Cardiac muscle cell (in vitro differentiated cells and primary cell): ENCODE measurements at regions not wholly inside any gene's neighbourhood (a gene's known extent, or its start where the extent isn't known, plus 50 kb on each side); places are given as distances from the start of the nearest gene placed in this dataset.

Source experiments
- DNase-seq, 2 donors: peaks; one replicate each; pipeline versions ENCODE4 v3.0.0 to v3.0.0-alpha.2; 2010 to 2017; ENCODE audit warnings: low read depth in 1 of 2, low spot score in 1 of 2
- H3K27ac ChIP-seq: fragments of 200-600 bp; sonication (generic); 2 replicates; pipeline ENCODE4 v1.5.1; 2016
- H3K27me3 ChIP-seq: fragments of 200-600 bp; sonication (generic); 2 replicates; pipeline ENCODE4 v1.6.0; 2016; ENCODE audit warnings: control low read depth
- H3K36me3 ChIP-seq: fragments of 200-600 bp; sonication (generic); 2 replicates; pipeline ENCODE4 v1.5.1; 2016; ENCODE audit warnings: control low read depth
- H3K4me1 ChIP-seq: fragments of 200-600 bp; sonication (generic); 2 replicates; pipeline ENCODE4 v1.8.1; 2017; ENCODE audit warnings: low read depth, mild to moderate bottlenecking, mixed run types
- H3K4me3 ChIP-seq: fragments of 200-600 bp; sonication (generic); 2 replicates; pipeline ENCODE4 v1.5.1; 2016; ENCODE audit warnings: mild to moderate bottlenecking
- H3K9me3 ChIP-seq: fragments of 200-600 bp; sonication (generic); 2 replicates; pipeline ENCODE4 v1.5.1; 2017; ENCODE audit warnings: low read depth, mild to moderate bottlenecking, control low read depth
- CTCF ChIP-seq: IDR thresholded peaks from 2 replicates; pipeline ENCODE4 v1.5.1; 2012; ENCODE audit warnings: low read depth, mild to moderate bottlenecking, low read length

- TF ChIP-seq CTCF: no peak
These were observed 162.4 kb upstream of the B3GAT1 start for GRCh38 chr11:134574425-134574824.

GRCh38 chr11:134573857-134574256, 161.8 kb upstream of the B3GAT1 start:
- Histone ChIP-seq H3K27me3 (no peaks in the 10 kb centered on the region), H3K4me1 (no peaks in the 10 kb centered on the region), H3K4me3 (no peak overlapping the region), H3K36me3 (no peaks in the 10 kb centered on the region), H3K9me3 (no peaks in the 10 kb centered on the region), H3K27ac (no peak overlapping the region)
- no peak for TF ChIP-seq CTCF
- DNase-seq: no peak

More at GRCh38 chr11:134574425-134574824, 162.4 kb upstream of the B3GAT1 start:
- Histone ChIP-seq H3K27ac (no peak overlapping the region), H3K4me1 (no peaks in the 10 kb centered on the region), H3K4me3 (no peak overlapping the region), H3K36me3 (no peaks in the 10 kb centered on the region), H3K27me3 (no peaks in the 10 kb centered on the region), H3K9me3 (no peaks in the 10 kb centered on the region)
- no peak for DNase-seq

GRCh38 chr11:134572741-134573675, 161.0 kb upstream of the B3GAT1 start:
- H3K27ac ChIP-seq: no peak overlapping the region
- no peaks in the 10 kb centered on the region for H3K36me3 ChIP-seq
- H3K4me1 ChIP-seq: no peaks in the 10 kb centered on the region
- TF ChIP-seq CTCF: no peak
- no peaks in the 10 kb centered on the region for H3K9me3 ChIP-seq
- H3K27me3 ChIP-seq: no peaks in the 10 kb centered on the region
- DNase-seq: no peak
- no peak overlapping the region for H3K4me3 ChIP-seq

GRCh38 chr11:134571301-134571700, 159.3 kb upstream of the B3GAT1 start:
- no peaks in the 10 kb centered on the region for H3K36me3 ChIP-seq
- no peaks in the 10 kb centered on the region for H3K9me3 ChIP-seq
- no peak overlapping the region for H3K4me3 ChIP-seq
- DNase-seq: no peak
- no peaks in the 10 kb centered on the region for H3K27me3 ChIP-seq
- H3K27ac ChIP-seq: no peak overlapping the region
- no peaks in the 10 kb centered on the region for H3K4me1 ChIP-seq
- TF ChIP-seq CTCF: no peak

GRCh38 chr11:134569195-134569594, 157.2 kb upstream of the B3GAT1 start:
- no peaks in the 10 kb centered on the region for H3K36me3 ChIP-seq
- DNase-seq: no peak
- H3K4me3 ChIP-seq: no peak overlapping the region
- no peaks in the 10 kb centered on the region for H3K4me1 ChIP-seq
- TF ChIP-seq CTCF: no peak
- no peaks in the 10 kb centered on the region for H3K27me3 ChIP-seq
- H3K9me3 ChIP-seq: no peaks in the 10 kb centered on the region
- H3K27ac ChIP-seq: no peak overlapping the region
